Breast epithelium (tissue), 3 donors: ENCODE measurements at regions not wholly inside any gene's neighbourhood (a gene's known extent, or its start where the extent isn't known, plus 50 kb on each side); places are given as distances from the start of the nearest gene placed in this dataset.

ENCODE experiments used
- POLR2A ChIP-seq: fragments of 450-650 bp; IDR thresholded peaks from one replicate; pipeline ENCODE4 v1.6.1; 2016; ENCODE audit warnings: antibody characterized with exemption, mild to moderate bottlenecking, moderate library complexity
- TF ChIP-seq, protein P1 (sequence below), 3 donors: fragments of 450-650 bp; IDR thresholded peaks; one replicate each; pipeline ENCODE4 v1.5.1; 2016 to 2017; ENCODE audit warnings: antibody characterized with exemption in 3 of 3, mild to moderate bottlenecking in 3 of 3, moderate library complexity in 3 of 3

- TF ChIP-seq, protein P1, sequence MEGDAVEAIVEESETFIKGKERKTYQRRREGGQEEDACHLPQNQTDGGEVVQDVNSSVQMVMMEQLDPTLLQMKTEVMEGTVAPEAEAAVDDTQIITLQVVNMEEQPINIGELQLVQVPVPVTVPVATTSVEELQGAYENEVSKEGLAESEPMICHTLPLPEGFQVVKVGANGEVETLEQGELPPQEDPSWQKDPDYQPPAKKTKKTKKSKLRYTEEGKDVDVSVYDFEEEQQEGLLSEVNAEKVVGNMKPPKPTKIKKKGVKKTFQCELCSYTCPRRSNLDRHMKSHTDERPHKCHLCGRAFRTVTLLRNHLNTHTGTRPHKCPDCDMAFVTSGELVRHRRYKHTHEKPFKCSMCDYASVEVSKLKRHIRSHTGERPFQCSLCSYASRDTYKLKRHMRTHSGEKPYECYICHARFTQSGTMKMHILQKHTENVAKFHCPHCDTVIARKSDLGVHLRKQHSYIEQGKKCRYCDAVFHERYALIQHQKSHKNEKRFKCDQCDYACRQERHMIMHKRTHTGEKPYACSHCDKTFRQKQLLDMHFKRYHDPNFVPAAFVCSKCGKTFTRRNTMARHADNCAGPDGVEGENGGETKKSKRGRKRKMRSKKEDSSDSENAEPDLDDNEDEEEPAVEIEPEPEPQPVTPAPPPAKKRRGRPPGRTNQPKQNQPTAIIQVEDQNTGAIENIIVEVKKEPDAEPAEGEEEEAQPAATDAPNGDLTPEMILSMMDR (IDR thresholded peaks at IDR 0.05) = no peak
- TF ChIP-seq POLR2A = no peak
Observed at GRCh38 chr22:47786650-47787290, 1024.3 kb downstream of the TBC1D22A start.
